ENCODE measurements at regions not wholly inside any gene's neighbourhood (a gene's known extent, or its start where the extent isn't known, plus 50 kb on each side); places are given as distances from the start of the nearest gene placed in this dataset.

DNA sequence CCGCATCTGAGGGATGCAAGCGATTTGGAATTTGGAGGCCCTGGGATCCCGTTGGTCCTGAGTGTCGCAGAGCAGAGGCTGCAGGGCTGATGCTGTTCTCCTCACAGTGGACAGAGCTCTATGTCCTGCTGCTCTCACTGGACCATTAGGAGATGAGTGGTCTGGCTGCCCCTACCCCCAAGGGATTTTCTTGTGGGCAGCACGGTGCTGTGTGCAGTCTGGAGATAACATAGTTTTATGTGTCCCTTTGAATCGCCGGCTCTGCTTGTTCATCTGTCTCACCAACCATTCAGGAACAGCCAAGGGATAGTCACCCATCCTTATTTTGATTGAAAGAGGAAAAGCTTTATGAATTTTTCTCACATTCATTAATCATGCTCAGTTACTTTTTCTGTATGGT is 49.9 kb downstream of the CHRM3 start:
- Histone ChIP-seq H2AFZ (ENCODE audit: low read length) (no peak overlapping the region), H3K27me3 (ENCODE audit: control insufficient read depth, insufficient read depth, low read length) (no peaks in the 10 kb centered on the region), H3K79me2 (ENCODE audit: control insufficient read depth, insufficient read depth, low read length) (no peaks in the 10 kb centered on the region), H3K4me2 (ENCODE audit: extremely low read depth, insufficient read depth, low read length) (no peak overlapping the region), H3K36me3 (ENCODE audit: control insufficient read depth, insufficient read depth, low read length) (no peaks in the 10 kb centered on the region), H4K20me1 (ENCODE audit: control insufficient read depth, extremely low read depth, insufficient read depth, low read length) (no peaks in the 10 kb centered on the region), H3K4me3 (replicated peaks in 1 of 4; ENCODE audit: control extremely low read depth in 1 of 4, insufficient read depth in 1 of 4, low read depth in 3 of 4, low read length in 4 of 4) (no peak overlapping the region), H3K27ac (ENCODE audit: insufficient read depth, low read length) (no peak overlapping the region), H3K4me1 (ENCODE audit: control insufficient read depth, extremely low read depth, insufficient read depth, low read length) (no peaks in the 10 kb centered on the region), H3K9me3 (ENCODE audit: control insufficient read depth, insufficient read depth, low read depth, low read length) (no peaks in the 10 kb centered on the region), H3K9ac (ENCODE audit: insufficient read depth, low read length) (no peak overlapping the region)
- no peak for DNase-seq (ENCODE audit: low read depth in 2 of 2)
- TF ChIP-seq CTCF (conservative IDR thresholded peaks at IDR 0.05 in 1 of 2, IDR thresholded peaks at IDR 0.05 in 1 of 2; ENCODE audit: low read depth in 1 of 2, low read length in 2 of 2): no peak
- no peak for TF ChIP-seq EZH2 (IDR thresholded peaks at IDR 0.05; ENCODE audit: low read length, missing control alignments)

GRCh38 chr1:239437822-239438221 is 51.5 kb downstream of the CHRM3 start:
- no peak overlapping the region for H3K27ac ChIP-seq (ENCODE audit: insufficient read depth, low read length)
- no peak for TF ChIP-seq CTCF (conservative IDR thresholded peaks at IDR 0.05 in 1 of 2, IDR thresholded peaks at IDR 0.05 in 1 of 2; ENCODE audit: low read depth in 1 of 2, low read length in 2 of 2)
- no peak for TF ChIP-seq EZH2 (IDR thresholded peaks at IDR 0.05; ENCODE audit: low read length, missing control alignments)

GRCh38 chr1:239438891-239439290 is 52.5 kb downstream of the CHRM3 start:
- H4K20me1 ChIP-seq (ENCODE audit: control insufficient read depth, extremely low read depth, insufficient read depth, low read length): no peaks in the 10 kb centered on the region
- no peaks in the 10 kb centered on the region for H3K9me3 ChIP-seq (ENCODE audit: control insufficient read depth, insufficient read depth, low read depth, low read length)
- H3K27me3 ChIP-seq (ENCODE audit: control insufficient read depth, insufficient read depth, low read length): no peaks in the 10 kb centered on the region
- H3K36me3 ChIP-seq (ENCODE audit: control insufficient read depth, insufficient read depth, low read length): no peaks in the 10 kb centered on the region
- H3K4me2 ChIP-seq (ENCODE audit: extremely low read depth, insufficient read depth, low read length): no peak overlapping the region
- no peak overlapping the region for H3K9ac ChIP-seq (ENCODE audit: insufficient read depth, low read length)
- DNase-seq (ENCODE audit: low read depth in 2 of 2): no peak
- no peak overlapping the region for H3K4me3 ChIP-seq (replicated peaks in 1 of 4; ENCODE audit: control extremely low read depth in 1 of 4, insufficient read depth in 1 of 4, low read depth in 3 of 4, low read length in 4 of 4)
- H3K79me2 ChIP-seq (ENCODE audit: control insufficient read depth, insufficient read depth, low read length): no peaks in the 10 kb centered on the region
- no peak overlapping the region for H2AFZ ChIP-seq (ENCODE audit: low read length)
- TF ChIP-seq EZH2 (IDR thresholded peaks at IDR 0.05; ENCODE audit: low read length, missing control alignments) (no peak), CTCF (conservative IDR thresholded peaks at IDR 0.05 in 1 of 2, IDR thresholded peaks at IDR 0.05 in 1 of 2; ENCODE audit: low read depth in 1 of 2, low read length in 2 of 2) (no peak)
- no peaks in the 10 kb centered on the region for H3K4me1 ChIP-seq (ENCODE audit: control insufficient read depth, extremely low read depth, insufficient read depth, low read length)
- H3K27ac ChIP-seq (ENCODE audit: insufficient read depth, low read length): no peak overlapping the region

More at GRCh38 chr1:239437822-239438221, 51.5 kb downstream of the CHRM3 start:
- no peaks in the 10 kb centered on the region for H3K4me1 ChIP-seq (ENCODE audit: control insufficient read depth, extremely low read depth, insufficient read depth, low read length)
- H2AFZ ChIP-seq (ENCODE audit: low read length): no peak overlapping the region
- H3K9ac ChIP-seq (ENCODE audit: insufficient read depth, low read length): no peak overlapping the region
- H3K79me2 ChIP-seq (ENCODE audit: control insufficient read depth, insufficient read depth, low read length): no peaks in the 10 kb centered on the region
- DNase-seq (ENCODE audit: low read depth in 2 of 2): no peak
- no peak overlapping the region for H3K4me2 ChIP-seq (ENCODE audit: extremely low read depth, insufficient read depth, low read length)
- no peaks in the 10 kb centered on the region for H3K27me3 ChIP-seq (ENCODE audit: control insufficient read depth, insufficient read depth, low read length)
- H3K36me3 ChIP-seq (ENCODE audit: control insufficient read depth, insufficient read depth, low read length): no peaks in the 10 kb centered on the region
- H3K9me3 ChIP-seq (ENCODE audit: control insufficient read depth, insufficient read depth, low read depth, low read length): no peaks in the 10 kb centered on the region
- no peaks in the 10 kb centered on the region for H4K20me1 ChIP-seq (ENCODE audit: control insufficient read depth, extremely low read depth, insufficient read depth, low read length)
- no peak overlapping the region for H3K4me3 ChIP-seq (replicated peaks in 1 of 4; ENCODE audit: control extremely low read depth in 1 of 4, insufficient read depth in 1 of 4, low read depth in 3 of 4, low read length in 4 of 4)
